ENCODE measurements at regions not wholly inside any gene's neighbourhood (a gene's known extent, or its start where the extent isn't known, plus 50 kb on each side); places are given as distances from the start of the nearest gene placed in this dataset.
"Not testable (repeated sequence)": the region's sequence is repeated elsewhere in the genome, so short reads cannot be mapped to it uniquely, and the experiment has no call there.

GRCh38 chr11:69887330-69887729 lies 68.1 kb upstream of the FGF3 start:
- no peak for DNase-seq

- no peak for DNase-seq
These were observed 68.7 kb upstream of the FGF3 start for GRCh38 chr11:69887841-69888427.

- peak; percentile 61 for DNase-seq
These were observed 69.4 kb upstream of the FGF3 start for GRCh38 chr11:69888483-69889181.

- DNase-seq = no peak
These were observed 70.4 kb upstream of the FGF3 start for GRCh38 chr11:69889400-69890318.

- DNase-seq = no peak
These were observed 71.3 kb upstream of the FGF3 start for GRCh38 chr11:69890476-69890875.

- no peak for DNase-seq
These were observed 72.4 kb upstream of the FGF3 start for GRCh38 chr11:69891421-69892236.

- no peak for DNase-seq
These were observed 73.2 kb upstream of the FGF3 start for GRCh38 chr11:69892237-69892985.

GRCh38 chr11:69892986-69893555 lies 73.9 kb upstream of the FGF3 start:
- DNase-seq = no peak

- no peak for DNase-seq
These were observed 74.4 kb upstream of the FGF3 start for GRCh38 chr11:69893631-69894030.

- no peak for DNase-seq
These were observed 75.0 kb upstream of the FGF3 start for GRCh38 chr11:69894181-69894611.

- DNase-seq = no peak
These were observed 75.4 kb upstream of the FGF3 start for GRCh38 chr11:69894648-69895047.

- no peak for DNase-seq
These were observed 77.0 kb upstream of the FGF3 start for GRCh38 chr11:69896250-69896649.

GRCh38 chr11:69898123-69898522 lies 78.9 kb upstream of the FGF3 start:
- no peak for DNase-seq

- no peak for DNase-seq
These were observed 81.0 kb upstream of the FGF3 start for GRCh38 chr11:69899957-69900821.

- DNase-seq = not testable (repeated sequence)
These were observed 81.6 kb upstream of the FGF3 start for GRCh38 chr11:69900822-69901302.

GRCh38 chr11:69902337-69902736 lies 83.1 kb upstream of the FGF3 start:
- no peak for DNase-seq

GRCh38 chr11:69903211-69903610 lies 84.0 kb upstream of the FGF3 start:
- no peak for DNase-seq

GRCh38 chr11:69904161-69904973 lies 85.2 kb upstream of the FGF3 start:
- no peak for DNase-seq

GRCh38 chr11:69904974-69905535 lies 85.8 kb upstream of the FGF3 start:
- no peak for DNase-seq
